GM18499 (cell line): ENCODE measurements at regions not wholly inside any gene's neighbourhood (a gene's known extent, or its start where the extent isn't known, plus 50 kb on each side); places are given as distances from the start of the nearest gene placed in this dataset.

Experiments used
- ATAC-seq: cut with Tn5 transposase; IDR thresholded peaks from one replicate; pipeline ENCODE4 v1.9.1; 2021; ENCODE audit warnings: moderate number of reproducible peaks; ENCODE audit not compliant: insufficient read depth, unreplicated experiment

DNA sequence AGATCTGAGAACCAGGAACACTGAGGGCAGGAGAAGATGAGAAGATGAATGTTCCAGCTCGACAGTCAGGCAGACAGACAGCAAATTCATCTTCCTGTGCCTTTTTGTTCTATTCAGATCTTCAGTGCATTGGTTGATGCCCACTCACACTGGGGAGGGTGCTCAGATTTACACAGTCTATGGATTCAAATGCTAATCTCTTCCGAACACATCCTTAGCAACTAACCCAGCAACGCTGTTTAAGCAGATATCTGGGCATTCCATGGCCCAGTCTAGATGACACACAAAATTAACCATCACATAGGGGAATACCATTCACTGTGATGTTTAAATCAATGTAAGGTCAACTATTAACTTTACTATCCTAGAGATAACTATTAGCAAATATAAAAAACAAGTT, 571.9 kb downstream of the NYAP2 start:
- ATAC-seq, result no peak

DNA sequence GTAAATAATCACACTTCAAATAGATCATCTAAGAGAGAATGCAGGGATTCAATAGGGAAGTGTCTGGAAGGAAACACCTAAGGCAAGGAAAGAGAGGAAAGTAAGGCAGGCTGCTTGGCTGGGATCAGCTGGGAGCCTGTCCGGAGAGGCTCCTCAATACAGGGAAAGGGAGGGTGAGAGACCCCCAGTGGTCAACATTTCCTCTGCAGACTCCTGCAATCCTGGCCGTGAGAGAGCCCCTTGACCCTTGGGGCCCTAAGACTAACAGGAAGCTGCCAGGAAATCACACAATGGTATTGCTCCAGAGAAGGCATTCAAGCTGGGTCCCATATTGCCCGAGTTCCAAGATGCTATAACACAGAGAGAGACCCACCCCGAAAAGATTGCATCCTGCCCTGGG, 549.4 kb downstream of the NYAP2 start:
- ATAC-seq, result no peak

DNA sequence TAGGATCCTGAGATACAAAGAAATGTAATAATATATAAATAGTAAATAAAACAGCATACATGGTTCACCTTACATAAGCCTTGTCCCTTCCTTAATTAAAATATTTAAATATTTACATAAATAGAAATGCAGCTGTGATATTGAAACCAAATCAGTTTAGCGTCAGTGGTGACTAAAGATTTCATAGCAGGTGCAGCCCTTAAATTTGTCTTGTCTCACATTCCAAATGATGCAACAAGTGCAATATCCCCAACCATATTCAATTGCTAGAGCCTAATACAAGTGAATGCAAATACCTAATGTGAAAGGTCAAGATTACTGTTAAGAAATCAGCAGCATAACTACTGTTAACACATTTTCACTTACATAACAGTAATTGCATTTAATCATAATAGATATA, 539.5 kb downstream of the NYAP2 start:
- no peak for ATAC-seq

DNA sequence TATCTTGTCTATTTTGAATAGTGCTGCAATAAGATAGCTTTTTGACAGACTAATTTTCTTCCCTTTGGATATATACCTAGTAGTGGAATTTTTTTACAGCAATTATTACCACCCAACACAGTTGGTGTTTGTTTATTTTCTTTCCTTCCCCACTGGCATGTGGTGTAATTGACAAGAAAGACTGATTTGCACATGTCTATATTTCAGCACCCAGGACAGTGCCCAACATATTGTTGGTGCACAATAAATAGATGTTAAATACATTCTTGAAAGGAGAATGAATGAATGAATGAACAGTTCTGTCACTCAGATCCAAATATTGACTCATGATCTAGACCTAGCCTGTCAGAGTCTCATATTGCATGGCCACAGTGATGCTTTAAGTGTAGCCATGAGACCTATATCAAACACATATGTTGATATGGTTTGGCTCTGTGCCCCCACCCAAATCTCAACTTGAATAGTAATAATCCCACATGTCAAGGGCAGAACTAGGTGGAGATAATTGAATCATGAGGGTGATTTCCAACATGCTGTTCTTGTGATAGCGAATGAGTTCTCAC, 538.2 kb downstream of the NYAP2 start:
- ATAC-seq, result no peak

DNA sequence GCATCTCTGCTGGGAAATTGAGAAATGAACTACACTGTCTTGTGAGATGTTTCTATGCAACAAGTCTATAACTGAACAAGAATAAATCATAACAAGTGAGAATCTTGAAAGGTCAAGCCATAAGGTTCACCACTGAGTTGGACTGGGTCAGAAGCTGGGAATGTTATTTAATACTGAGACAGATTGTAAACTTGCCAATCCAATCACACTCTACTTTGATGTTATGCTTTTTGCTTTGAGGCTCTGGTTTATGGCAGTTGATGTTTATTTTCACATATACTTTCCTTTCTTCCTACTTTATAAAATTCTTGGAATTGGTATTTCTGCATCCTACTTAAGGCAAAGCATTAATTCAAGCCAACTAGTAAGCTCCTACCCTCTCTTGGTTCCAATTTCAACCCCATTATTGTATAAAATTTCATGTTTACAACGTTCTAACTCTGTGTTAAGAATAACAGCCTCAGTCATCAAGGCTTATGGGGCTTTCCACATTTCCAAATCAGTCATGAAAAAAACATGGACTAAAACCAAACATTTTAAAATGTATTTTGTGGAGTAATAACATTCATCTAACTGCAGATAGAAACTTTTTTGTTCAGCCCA, 533.4 kb downstream of the NYAP2 start:
- ATAC-seq, result no peak

DNA sequence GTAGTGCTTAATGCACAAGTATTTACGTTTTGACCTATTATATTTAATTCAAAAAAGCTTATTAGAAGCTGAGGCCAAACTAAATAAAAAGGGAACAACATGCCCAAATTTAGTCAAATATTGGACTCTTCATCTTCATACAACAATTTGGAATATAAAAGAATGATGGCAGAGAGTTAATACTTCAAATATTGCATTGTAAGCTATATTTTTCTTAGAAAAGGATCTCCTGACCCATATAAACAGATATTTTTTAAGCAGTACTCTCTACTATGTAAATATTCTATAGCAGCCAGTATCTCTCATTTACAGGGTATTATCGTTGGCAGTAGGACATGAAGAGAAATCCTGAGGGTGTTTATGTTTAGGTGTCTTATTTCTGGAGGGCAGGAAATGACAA, 531.2 kb downstream of the NYAP2 start:
- ATAC-seq, result no peak

DNA sequence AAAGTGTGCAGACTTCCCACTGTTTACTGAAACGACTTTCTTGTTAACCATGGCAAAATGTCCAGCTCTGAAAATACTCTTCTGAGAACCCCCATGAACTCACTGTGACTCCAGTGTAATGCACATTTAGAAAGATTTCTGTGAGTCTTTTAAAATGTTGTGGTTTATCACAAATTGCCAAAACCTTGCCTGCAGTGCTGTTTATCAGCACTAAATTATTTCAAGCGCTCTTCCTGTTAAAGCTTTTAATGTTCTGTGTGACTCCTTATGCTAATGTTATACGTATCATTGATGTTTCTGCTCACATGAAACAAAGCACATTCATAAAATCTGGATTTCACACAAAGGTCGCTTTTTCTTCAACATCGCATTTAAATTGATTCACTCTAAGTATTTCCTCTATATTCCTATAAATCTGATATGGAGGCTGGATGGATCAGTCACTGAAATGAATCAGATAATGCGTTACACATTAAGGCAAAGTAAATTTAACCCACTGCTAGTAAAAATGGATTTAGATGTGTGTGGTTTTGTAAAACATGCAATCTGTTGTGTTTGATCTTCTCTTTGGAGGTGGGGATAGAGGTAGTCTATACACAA, 521.2 kb downstream of the NYAP2 start:
- ATAC-seq, result no peak

DNA sequence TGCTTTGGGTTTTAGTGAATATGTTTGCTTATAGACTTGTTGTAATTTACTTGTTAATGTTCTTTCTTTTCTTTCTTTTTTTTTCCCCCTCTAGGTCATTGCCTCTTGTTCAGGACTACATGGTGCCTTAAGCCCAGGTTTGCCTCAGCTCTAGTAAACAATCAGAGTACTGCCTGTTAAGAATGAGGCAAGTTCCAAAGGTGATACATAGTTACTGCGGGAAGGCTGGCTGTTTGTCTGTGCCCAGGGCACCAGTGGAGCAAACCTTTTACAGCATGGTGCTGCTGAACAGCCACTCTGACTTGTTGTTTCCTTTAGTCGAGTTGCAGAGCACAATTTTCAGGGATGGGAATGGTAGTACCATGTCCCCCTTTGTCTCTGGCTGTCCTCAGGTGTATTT, 517.2 kb downstream of the NYAP2 start:
- no peak for ATAC-seq

DNA sequence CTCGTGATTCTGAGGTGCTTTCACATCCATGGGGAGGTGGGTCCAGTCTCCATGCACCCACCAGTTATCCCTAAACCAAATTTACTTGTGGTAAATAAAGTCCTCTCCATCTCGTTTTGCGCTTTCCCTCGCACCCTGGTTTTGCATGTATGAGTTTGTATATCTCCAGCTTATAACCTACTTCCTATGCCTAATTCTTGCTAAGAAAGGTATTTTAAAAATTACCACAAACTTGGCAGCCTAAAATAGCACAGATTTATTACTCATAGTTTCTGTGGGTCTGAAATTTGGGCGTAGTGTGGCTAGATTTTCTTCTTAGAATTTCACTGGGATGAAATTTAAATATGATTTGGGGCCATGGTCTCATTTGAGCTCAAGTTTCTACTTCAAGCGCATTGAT, 511.5 kb downstream of the NYAP2 start:
- ATAC-seq, result no peak

DNA sequence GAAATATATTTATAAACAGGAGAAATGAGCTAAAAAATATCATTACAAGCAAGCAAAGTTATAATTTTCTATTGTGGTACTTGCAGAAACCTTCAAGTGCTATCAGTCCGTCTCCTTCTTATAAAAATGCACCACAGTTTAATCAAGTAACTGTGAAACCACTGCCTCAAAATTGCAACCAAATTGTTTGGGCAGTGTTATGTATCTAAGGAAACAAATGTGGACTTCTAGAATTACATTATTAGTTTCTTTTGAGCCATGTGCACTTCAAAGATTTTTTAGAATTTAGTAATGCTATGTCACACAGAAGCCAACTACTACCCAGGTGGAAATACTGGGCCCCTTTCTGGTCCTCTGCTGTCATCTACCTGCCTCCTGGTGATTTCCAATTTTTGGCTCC, 495.6 kb downstream of the NYAP2 start:
- no peak for ATAC-seq

DNA sequence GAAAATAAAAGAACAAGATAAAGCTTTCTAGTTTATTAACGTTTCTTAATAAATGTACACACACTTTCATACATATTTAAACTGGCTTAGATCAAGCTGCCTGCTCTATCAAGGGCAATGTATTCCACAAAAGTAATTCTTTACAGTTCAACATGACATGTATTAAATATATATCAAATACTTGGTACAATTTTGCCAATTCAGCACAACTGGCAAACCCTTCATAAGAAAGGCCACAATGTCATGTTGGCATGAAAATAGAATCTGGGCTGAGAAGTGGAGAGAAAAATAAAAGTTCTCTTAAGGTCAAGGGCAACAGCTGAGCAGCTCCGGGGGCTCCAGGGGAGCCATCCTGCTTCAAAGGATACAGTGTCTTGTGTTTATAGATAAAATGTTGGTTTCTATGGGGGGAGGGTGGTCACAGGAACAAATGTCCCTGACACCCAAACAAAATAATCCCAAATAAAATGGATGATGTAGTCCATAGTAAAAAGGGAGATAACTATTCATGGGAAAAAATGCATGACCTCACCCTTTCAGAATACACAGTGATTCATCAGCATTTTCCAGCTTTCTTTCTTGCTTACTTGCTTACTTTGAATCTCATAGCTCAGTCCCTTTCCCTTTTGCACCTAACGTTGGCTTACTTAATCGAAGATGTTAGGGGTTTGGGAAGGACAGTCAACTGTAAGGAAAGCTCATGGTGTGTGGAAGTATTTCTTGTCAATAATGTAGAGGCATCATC, 494.9 kb downstream of the NYAP2 start:
- no peak for ATAC-seq

DNA sequence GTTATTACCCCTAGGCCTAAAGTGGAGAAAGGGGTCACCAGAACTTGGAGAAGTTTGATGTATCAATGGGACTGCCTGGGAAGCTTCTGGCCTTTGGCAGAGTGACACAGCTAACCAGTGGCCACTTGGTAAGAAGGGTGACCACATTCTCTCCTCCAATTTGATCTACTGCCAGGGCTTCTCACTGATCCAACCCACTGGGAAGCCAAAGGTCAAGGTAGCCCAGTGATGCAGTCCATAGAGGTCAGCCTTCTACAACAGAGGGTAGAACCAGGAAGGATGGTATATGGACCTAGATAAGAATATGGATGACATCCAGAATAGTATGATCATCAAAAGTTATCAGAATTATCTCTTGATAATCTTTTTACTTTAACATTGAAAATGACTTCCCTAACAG, 493.6 kb downstream of the NYAP2 start:
- ATAC-seq, result no peak

DNA sequence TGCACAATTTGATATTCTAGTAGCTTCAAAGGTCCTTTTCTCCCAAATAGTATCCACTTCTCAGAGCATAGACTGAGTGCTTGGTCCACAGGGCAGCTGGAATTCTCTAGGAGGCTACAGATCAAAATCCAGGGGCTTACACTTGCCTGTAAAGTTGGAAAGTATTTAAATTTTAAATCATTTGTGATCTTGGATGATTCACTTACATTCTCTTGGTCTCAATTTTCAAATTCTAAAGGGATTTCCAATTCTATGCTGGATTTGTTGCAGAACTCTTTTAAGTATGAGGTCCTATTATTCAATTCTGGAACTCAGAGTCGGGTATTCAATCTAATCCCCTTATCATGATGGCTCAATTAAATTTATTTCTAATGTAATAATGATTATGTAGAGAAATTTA, 492.3 kb downstream of the NYAP2 start:
- ATAC-seq, result no peak

DNA sequence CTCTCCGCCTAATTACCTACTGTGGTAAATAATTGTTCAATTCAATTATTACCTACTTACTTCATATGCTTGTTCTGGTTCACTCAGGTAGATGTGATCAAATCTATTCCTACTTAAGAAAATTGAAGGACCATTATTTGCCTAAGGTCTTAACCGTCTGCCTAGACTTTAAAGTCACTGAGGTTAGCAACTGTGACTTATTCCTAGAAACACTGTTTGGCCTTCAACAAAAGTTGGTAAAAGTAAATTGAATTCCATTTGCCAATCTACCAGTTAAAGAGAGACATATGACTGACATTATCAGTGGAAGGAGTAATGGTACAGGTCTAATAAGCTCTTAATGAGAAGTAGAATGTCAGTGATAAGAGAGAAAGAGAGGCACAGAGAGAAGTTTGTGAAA, 491.5 kb downstream of the NYAP2 start:
- no peak for ATAC-seq

DNA sequence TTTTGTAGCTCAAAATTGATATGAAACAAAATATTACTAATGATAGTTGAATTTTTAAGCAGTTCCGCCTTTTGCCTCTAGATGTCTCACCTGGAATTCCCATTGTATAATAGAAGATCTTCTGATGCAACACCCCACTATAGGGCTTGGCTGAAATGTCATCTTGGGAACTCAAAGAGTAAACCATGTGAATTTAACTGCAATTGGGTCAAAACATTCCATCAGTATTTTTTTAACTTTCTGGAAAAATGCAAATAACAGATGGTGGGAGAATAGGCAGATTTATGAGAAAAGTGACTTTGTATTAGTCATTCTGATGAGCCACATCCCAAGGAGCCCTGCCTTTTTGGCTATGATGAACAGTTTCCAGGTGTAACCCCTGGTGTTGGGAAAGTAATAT, 489.9 kb downstream of the NYAP2 start:
- peak; percentile 67 for ATAC-seq

DNA sequence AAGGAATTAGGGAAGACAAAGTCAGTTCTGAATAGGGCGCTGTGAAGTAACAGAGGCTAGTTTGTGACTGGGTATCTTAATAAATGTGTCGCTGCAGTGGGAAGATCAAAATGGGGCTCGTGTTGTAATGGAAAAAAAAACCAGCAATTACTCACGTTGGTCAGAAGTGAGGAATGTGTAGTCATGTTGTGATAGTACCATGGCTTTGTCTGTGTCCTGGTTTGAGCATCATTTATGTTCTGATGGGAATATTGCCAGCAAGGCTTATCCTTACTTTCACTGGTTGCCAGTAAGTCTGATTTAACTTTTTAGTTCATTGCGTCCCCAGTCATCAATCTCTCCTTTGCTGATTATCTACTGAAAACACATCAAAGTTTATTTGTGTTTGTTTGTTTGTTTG, 467.6 kb downstream of the NYAP2 start:
- ATAC-seq, result no peak

DNA sequence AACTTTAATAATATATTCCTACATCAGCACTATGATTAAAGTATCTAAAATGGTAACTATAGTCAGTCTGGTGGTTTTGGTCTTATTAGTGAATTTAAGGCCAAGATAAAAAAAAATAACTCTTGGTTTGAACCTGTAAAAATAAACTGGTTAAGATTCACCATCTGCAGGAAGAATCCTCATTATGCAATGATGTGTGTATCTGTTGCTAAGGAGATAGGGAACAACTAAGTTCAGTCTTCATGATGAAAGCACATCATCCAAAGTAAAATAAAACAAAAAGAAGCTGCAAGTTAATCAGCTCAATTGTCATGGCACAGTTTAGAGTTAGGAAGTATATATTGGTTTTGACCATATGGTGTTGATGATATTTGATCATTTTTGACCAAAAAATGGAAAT, 466.0 kb downstream of the NYAP2 start:
- ATAC-seq, result no peak

DNA sequence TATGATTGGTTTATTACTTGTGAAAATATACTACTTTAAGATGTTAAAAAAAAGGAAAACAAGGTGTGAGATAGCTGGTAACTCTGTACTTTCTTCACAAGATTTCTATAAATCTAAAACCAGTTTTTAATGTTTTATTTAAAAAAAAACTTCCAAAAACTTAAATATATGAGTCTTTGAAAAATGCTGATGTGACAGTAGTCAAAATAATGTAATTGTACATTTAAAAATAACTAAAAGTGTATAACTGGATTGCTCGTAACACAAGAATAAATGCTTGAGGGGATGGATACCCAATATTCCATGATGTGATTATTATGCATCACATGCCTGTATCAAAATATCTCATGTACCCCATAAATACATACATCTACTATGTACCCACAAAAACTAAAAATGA, 464.9 kb downstream of the NYAP2 start:
- no peak for ATAC-seq

DNA sequence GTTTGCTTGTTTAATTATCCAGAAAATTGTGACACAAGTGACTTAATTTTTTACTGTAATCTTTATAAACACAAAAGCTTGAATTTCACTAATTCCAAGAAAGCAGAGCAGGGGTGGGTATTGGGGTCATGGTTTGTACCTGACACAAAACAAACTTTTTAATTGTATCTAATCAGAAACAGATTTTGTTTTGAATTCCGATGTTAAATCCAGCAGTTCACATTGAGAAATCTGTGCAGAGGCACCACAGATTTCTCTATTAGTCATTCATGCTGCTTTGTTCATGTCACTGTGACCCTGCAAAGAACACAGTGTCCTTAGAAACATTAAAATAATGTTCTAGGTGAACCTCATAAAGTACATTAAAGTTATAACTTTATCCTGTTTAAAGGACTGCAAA, 443.4 kb downstream of the NYAP2 start:
- ATAC-seq, result no peak

DNA sequence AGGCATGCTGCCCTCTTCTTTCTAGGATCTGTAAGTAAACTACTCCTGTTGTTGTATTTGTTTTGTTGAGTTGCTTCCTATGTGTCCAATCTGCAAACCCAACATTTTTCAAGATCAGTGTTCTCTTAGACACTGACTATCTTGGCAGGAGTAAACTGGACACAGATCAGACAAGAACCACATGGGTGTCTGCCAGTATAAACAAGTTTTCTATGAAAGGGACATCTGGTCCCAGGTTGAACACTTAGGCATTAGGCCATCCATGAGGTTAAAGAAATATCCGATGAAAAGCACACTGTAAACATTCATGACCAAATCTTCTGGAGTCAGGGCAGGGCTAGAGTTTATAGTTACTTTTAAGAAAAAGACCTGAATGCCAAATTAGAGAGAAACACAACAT, 441.8 kb downstream of the NYAP2 start:
- ATAC-seq, result no peak

DNA sequence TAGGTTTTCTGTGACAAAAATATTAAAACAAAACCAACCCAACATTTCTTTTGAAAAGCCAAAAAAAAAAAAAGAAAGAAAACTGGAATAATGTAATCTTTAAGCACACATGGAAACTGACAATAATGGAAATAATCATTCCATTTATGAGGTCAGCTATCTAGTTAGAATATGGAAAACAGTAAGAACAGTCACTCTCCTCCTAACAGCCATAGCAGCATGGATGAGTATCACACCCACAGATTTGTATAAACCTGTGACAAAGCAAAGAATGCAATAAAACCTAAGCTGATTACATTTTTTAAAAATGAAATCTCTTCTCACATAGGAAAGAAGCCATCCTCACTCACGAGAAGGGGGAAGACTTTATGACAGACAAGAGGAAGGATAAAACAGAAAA, 437.8 kb downstream of the NYAP2 start:
- no peak for ATAC-seq
